ENCODE measurements at regions not wholly inside any gene's neighbourhood (a gene's known extent, or its start where the extent isn't known, plus 50 kb on each side); places are given as distances from the start of the nearest gene placed in this dataset.

- H2AK9ac ChIP-seq (replicated peaks; ENCODE audit: low read depth, low read length, poor library complexity) = no peak overlapping the region
- peaks cover 9% of the 10 kb centered on the region for H3K9me3 ChIP-seq (ENCODE audit: control insufficient read depth, insufficient read depth, low read length)
- H3K14ac ChIP-seq (replicated peaks; ENCODE audit: low read depth, low read length) = no peak overlapping the region
- H3K23ac ChIP-seq (ENCODE audit: low read depth, low read length) = no peak overlapping the region
- H3K4me2 ChIP-seq (ENCODE audit: low read depth, low read length) = no peak overlapping the region
- DNase-seq = no peak
- intact Hi-C loops (cut with micrococcal nuclease) (no loop called here), dilution Hi-C loops (cut with HindIII; ENCODE audit: low sequenced_read_pairs, unreplicated experiment) (no loop called here), in situ Hi-C loops (cut with MboI; ENCODE audit: low sequenced_read_pairs) (no loop called here)
- no peaks in the 10 kb centered on the region for H3K79me1 ChIP-seq (ENCODE audit: low read depth in 1 of 2, low read length in 2 of 2)
- no peaks in the 10 kb centered on the region for H3K4me1 ChIP-seq (ENCODE audit: control insufficient read depth, insufficient read depth, low read length)
- H3K9ac ChIP-seq (ENCODE audit: low read depth, low read length) = no peak overlapping the region
- no peak overlapping the region for H4K5ac ChIP-seq (ENCODE audit: low read depth, low read length)
- H2AK5ac ChIP-seq (ENCODE audit: low read depth, low read length) = no peak overlapping the region
- ChIA-PET POLR2A (ENCODE audit: unreplicated experiment) (no interaction called here), CTCF (no interaction called here)
- no peak for ATAC-seq (ENCODE audit: low read depth)
- WGBS, 2 experiments (ENCODE audit: extremely low coverage in 2 of 2, insufficient read length in 1 of 2) = 50% methylated on average over 1 of the region's 2 CpGs; no CpG with 5 or more reads in 1 of the 2 experiments
- H3K27ac ChIP-seq (ENCODE audit: insufficient read depth, low read length) = no peak overlapping the region
- no peaks in the 10 kb centered on the region for H3K36me3 ChIP-seq (ENCODE audit: control insufficient read depth, insufficient read depth, low read length)
- BruUV-seq (replicated peaks) = no TSS peak
- no peak overlapping the region for H3K56ac ChIP-seq (ENCODE audit: extremely low read depth, insufficient read depth, low read length)
- H3K9me1 ChIP-seq (ENCODE audit: insufficient read depth, low read length) = no peaks in the 10 kb centered on the region
- no peak overlapping the region for H2BK15ac ChIP-seq (ENCODE audit: low read depth, low read length)
- no peaks in the 10 kb centered on the region for H3K27me3 ChIP-seq (ENCODE audit: control insufficient read depth, insufficient read depth, low read length)
- TF ChIP-seq ELK1 (IDR thresholded peaks at IDR 0.05; ENCODE audit: borderline replicate concordance, low read depth, low read length) (no peak), CHD1 (IDR thresholded peaks at IDR 0.05; ENCODE audit: low read depth, low read length) (no peak), BHLHE40 (IDR thresholded peaks at IDR 0.05; ENCODE audit: low read depth, low read length) (no peak), SMC3 (IDR thresholded peaks at IDR 0.05; ENCODE audit: low read depth, low read length) (no peak), USF2 (IDR thresholded peaks at IDR 0.05; ENCODE audit: low read depth, low read length) (no peak), RAD21 (IDR thresholded peaks at IDR 0.05; ENCODE audit: low read length) (no peak), POLR2A (IDR thresholded peaks at IDR 0.05; ENCODE audit: low read depth, low read length) (no peak), CEBPB (IDR thresholded peaks at IDR 0.05; ENCODE audit: low read depth, low read length) (no peak), RFX5 (IDR thresholded peaks at IDR 0.05; ENCODE audit: low read depth, low read length) (no peak), FOS (IDR thresholded peaks at IDR 0.05; ENCODE audit: low read depth, low read length) (no peak), MAFK (IDR thresholded peaks at IDR 0.05; ENCODE audit: low read depth, low read length) (no peak), RCOR1 (IDR thresholded peaks at IDR 0.05; ENCODE audit: insufficient replicate concordance, low read length) (no peak)
- TF ChIP-seq, protein P1, sequence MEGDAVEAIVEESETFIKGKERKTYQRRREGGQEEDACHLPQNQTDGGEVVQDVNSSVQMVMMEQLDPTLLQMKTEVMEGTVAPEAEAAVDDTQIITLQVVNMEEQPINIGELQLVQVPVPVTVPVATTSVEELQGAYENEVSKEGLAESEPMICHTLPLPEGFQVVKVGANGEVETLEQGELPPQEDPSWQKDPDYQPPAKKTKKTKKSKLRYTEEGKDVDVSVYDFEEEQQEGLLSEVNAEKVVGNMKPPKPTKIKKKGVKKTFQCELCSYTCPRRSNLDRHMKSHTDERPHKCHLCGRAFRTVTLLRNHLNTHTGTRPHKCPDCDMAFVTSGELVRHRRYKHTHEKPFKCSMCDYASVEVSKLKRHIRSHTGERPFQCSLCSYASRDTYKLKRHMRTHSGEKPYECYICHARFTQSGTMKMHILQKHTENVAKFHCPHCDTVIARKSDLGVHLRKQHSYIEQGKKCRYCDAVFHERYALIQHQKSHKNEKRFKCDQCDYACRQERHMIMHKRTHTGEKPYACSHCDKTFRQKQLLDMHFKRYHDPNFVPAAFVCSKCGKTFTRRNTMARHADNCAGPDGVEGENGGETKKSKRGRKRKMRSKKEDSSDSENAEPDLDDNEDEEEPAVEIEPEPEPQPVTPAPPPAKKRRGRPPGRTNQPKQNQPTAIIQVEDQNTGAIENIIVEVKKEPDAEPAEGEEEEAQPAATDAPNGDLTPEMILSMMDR (conservative IDR thresholded peaks at IDR 0.05; ENCODE audit: low read depth, low read length) = no peak
- no peak overlapping the region for H2BK20ac ChIP-seq (ENCODE audit: low read depth, low read length)
- H2AFZ ChIP-seq (replicated peaks; ENCODE audit: low read length, poor library complexity) = no peak overlapping the region
- H3K4ac ChIP-seq (ENCODE audit: low read depth, low read length) = no peak overlapping the region
- no peak overlapping the region for H2BK120ac ChIP-seq (ENCODE audit: low read depth, low read length)
- no peak overlapping the region for H3K4me3 ChIP-seq (ENCODE audit: insufficient read depth, low read depth, low read length)
- H4K8ac ChIP-seq (ENCODE audit: low read depth in 2 of 2, low read length in 2 of 2) = no peak overlapping the region
- no peak overlapping the region for H2BK5ac ChIP-seq (ENCODE audit: low read depth, low read length, poor library complexity, severe bottlenecking)
- no peak overlapping the region for H3K18ac ChIP-seq (ENCODE audit: low read depth, low read length)
- H4K91ac ChIP-seq (ENCODE audit: insufficient read depth, low read depth, low read length) = no peak overlapping the region
- H4K20me1 ChIP-seq (ENCODE audit: insufficient read depth, low read length) = no peaks in the 10 kb centered on the region
Measured at GRCh38 chr1:185581020-185581419, 153.2 kb upstream of the HMCN1 start.

All from IMR-90 (cell line).